CD14-positive monocyte (primary cell): ENCODE measurements at regions not wholly inside any gene's neighbourhood (a gene's known extent, or its start where the extent isn't known, plus 50 kb on each side); places are given as distances from the start of the nearest gene placed in this dataset.

ENCODE experiments used
- DNase-seq, 3 donors: peaks; one replicate each; pipeline ENCODE4 v3.0.0-alpha.2; 2011 to 2022
- H2AFZ ChIP-seq: 2 replicates; pipeline ENCODE4 v1.6.0; 2012; ENCODE audit warnings: mild to moderate bottlenecking, low read depth, low read length, inconsistent platforms; ENCODE audit not compliant: insufficient read depth, poor library complexity, severe bottlenecking
- H3K27ac ChIP-seq, 2 donors: 1 replicate in 1 of 2; 2 replicates in 1 of 2; pipeline ENCODE4 v1.5.1; 2012 to 2013; ENCODE audit warnings: low read length in 2 of 2, control low read depth in 1 of 2, inconsistent platforms in 1 of 2, low read depth in 1 of 2, mild to moderate bottlenecking in 1 of 2
- H3K27me3 ChIP-seq, 2 donors: one replicate each; pipeline versions ENCODE4 v1.6.0 to v1.6.1; 2011 to 2013; ENCODE audit warnings: low read length in 2 of 2; ENCODE audit not compliant: control insufficient read depth in 2 of 2, insufficient read depth in 2 of 2
- H3K36me3 ChIP-seq, 2 donors: replicated peaks in 1 of 2; 1 replicate in 1 of 2; 2 replicates in 1 of 2; pipeline versions ENCODE4 v1.5.1 to v1.6.1; 2012 to 2013; ENCODE audit warnings: low read length in 2 of 2, control low read depth in 1 of 2, inconsistent platforms in 1 of 2, mild to moderate bottlenecking in 1 of 2; ENCODE audit not compliant: insufficient read depth in 2 of 2, control insufficient read depth in 1 of 2
- H3K4me1 ChIP-seq, 2 donors: 1 replicate in 1 of 2; 2 replicates in 1 of 2; pipeline versions ENCODE4 v1.5.1 to v1.6.1; 2012 to 2013; ENCODE audit warnings: low read length in 2 of 2, control low read depth in 1 of 2, inconsistent platforms in 1 of 2, mild to moderate bottlenecking in 1 of 2, moderate library complexity in 1 of 2; ENCODE audit not compliant: insufficient read depth in 2 of 2, control insufficient read depth in 1 of 2
- H3K4me2 ChIP-seq: replicated peaks from 2 replicates; pipeline ENCODE3; 2012; ENCODE audit warnings: low read length, moderate library complexity, mild to moderate bottlenecking; ENCODE audit not compliant: poor library complexity, severe bottlenecking; ENCODE audit errors: extremely low read depth
- H3K4me3 ChIP-seq, 3 experiments: fragments of 200-600 bp in 1 of 3; sonication (generic) in 1 of 3; replicated peaks in 1 of 3; 1 replicate in 2 of 3; 2 replicates in 1 of 3; pipeline ENCODE4 v1.5.1; 2011 to 2013; ENCODE audit warnings: low read length in 3 of 3, mild to moderate bottlenecking in 3 of 3, control low read depth in 2 of 3, low read depth in 2 of 3, inconsistent platforms in 1 of 3, moderate library complexity in 1 of 3
- H3K79me2 ChIP-seq: 2 replicates; pipeline ENCODE4 v1.6.0; 2012; ENCODE audit warnings: mild to moderate bottlenecking, control low read depth, inconsistent platforms, low read length, moderate library complexity; ENCODE audit not compliant: insufficient read depth
- H3K9ac ChIP-seq: 2 replicates; pipeline ENCODE4 v1.6.0; 2017; ENCODE audit warnings: low read length, mild to moderate bottlenecking; ENCODE audit not compliant: insufficient read depth, poor library complexity, severe bottlenecking
- H3K9me3 ChIP-seq, 2 donors: replicated peaks in 1 of 2; 1 replicate in 1 of 2; 2 replicates in 1 of 2; pipeline versions ENCODE4 v1.5.1 to v1.6.1; 2012 to 2013; ENCODE audit warnings: low read length in 2 of 2, control low read depth in 1 of 2; ENCODE audit not compliant: control insufficient read depth in 1 of 2, insufficient read depth in 1 of 2
- H4K20me1 ChIP-seq: 2 replicates; pipeline ENCODE4 v1.6.0; 2012; ENCODE audit warnings: mild to moderate bottlenecking, low read length, control low read depth, moderate library complexity; ENCODE audit not compliant: insufficient read depth
- H3K27ac Mint-ChIP-seq, 7 donors: one replicate each; pipeline ENCODE4 v1.8.0; 2020; ENCODE audit warnings: mild to moderate bottlenecking in 7 of 7, mixed read lengths in 7 of 7, moderate library complexity in 6 of 7, inconsistent platforms in 2 of 7
- H3K27me3 Mint-ChIP-seq, 3 donors: one replicate each; pipeline ENCODE4 v1.8.0; 2021 to 2022; ENCODE audit warnings: low read depth in 3 of 3, mild to moderate bottlenecking in 3 of 3, mixed read lengths in 3 of 3, moderate library complexity in 3 of 3, inconsistent platforms in 1 of 3
- H3K36me3 Mint-ChIP-seq, 2 donors: one replicate each; pipeline ENCODE4 v1.8.0; 2020; ENCODE audit warnings: mixed read lengths in 2 of 2, inconsistent platforms in 1 of 2, mild to moderate bottlenecking in 1 of 2
- H3K4me1 Mint-ChIP-seq: one replicate; pipeline ENCODE4 v1.8.0; 2020; ENCODE audit warnings: mild to moderate bottlenecking, mixed read lengths
- H3K4me3 Mint-ChIP-seq, 2 donors: one replicate each; pipeline ENCODE4 v1.8.0; 2020; ENCODE audit warnings: mild to moderate bottlenecking in 2 of 2, mixed read lengths in 2 of 2, moderate library complexity in 1 of 2
- H3K9me3 Mint-ChIP-seq, 7 donors: one replicate each; pipeline ENCODE4 v1.8.0; 2020 to 2022; ENCODE audit warnings: mixed read lengths in 7 of 7, mild to moderate bottlenecking in 6 of 7, moderate library complexity in 6 of 7, inconsistent platforms in 2 of 7
- CTCF ChIP-seq: fragments of 200-600 bp; IDR thresholded peaks from one replicate; pipeline ENCODE4 v1.8.0; 2022; ENCODE audit warnings: antibody characterized with exemption, mild to moderate bottlenecking
- intact Hi-C, 2 donors: fragments of 100-400 bp; cut with micrococcal nuclease; formaldehyde crosslinking; loops; one replicate each; pipeline versions ENCODE4 v1.15.0 to v1.15.1; 2023

GRCh38 chr12:92495108-92495507 is 207.7 kb upstream of the PLEKHG7 start:
- no peak for DNase-seq
- H3K4me3 Mint-ChIP-seq: no peak overlapping the region
- intact Hi-C loops: no loop called here
- H3K27ac Mint-ChIP-seq: no peak overlapping the region
- Histone ChIP-seq H3K4me1 (no peaks in the 10 kb centered on the region), H3K9ac (no peak overlapping the region), H3K27ac (no peak overlapping the region), H2AFZ (no peak overlapping the region), H3K4me2 (no peak overlapping the region), H3K27me3 (no peaks in the 10 kb centered on the region), H3K9me3 (peaks cover 0 to 2% of the 10 kb centered on the region in 2 donors), H3K4me3 (no peak overlapping the region), H3K36me3 (no peaks in the 10 kb centered on the region), H4K20me1 (no peaks in the 10 kb centered on the region), H3K79me2 (no peaks in the 10 kb centered on the region)
- no peak for TF ChIP-seq CTCF
- H3K36me3 Mint-ChIP-seq: no peaks in the 10 kb centered on the region
- H3K27me3 Mint-ChIP-seq: no peaks in the 10 kb centered on the region
- no peaks in the 10 kb centered on the region for H3K4me1 Mint-ChIP-seq
- peaks cover 5 to 14% (median 9%) of the 10 kb centered on the region in 7 donors for H3K9me3 Mint-ChIP-seq

GRCh38 chr12:92493816-92494215 is 209.0 kb upstream of the PLEKHG7 start:
- Mint-ChIP-seq H3K27ac (no peak overlapping the region), H3K27me3 (no peaks in the 10 kb centered on the region), H3K4me3 (no peak overlapping the region), H3K4me1 (peaks cover 2% of the 10 kb centered on the region), H3K36me3 (no peaks in the 10 kb centered on the region), H3K9me3 (peaks cover 5 to 17% (median 9%) of the 10 kb centered on the region in 7 donors)
- no peaks in the 10 kb centered on the region for H3K27me3 ChIP-seq
- no peaks in the 10 kb centered on the region for H3K36me3 ChIP-seq
- no peaks in the 10 kb centered on the region for H4K20me1 ChIP-seq
- peaks cover 0 to 2% of the 10 kb centered on the region in 2 donors for H3K9me3 ChIP-seq
- no peak overlapping the region for H3K27ac ChIP-seq
- no peaks in the 10 kb centered on the region for H3K79me2 ChIP-seq
- DNase-seq: no peak
- no peak overlapping the region for H2AFZ ChIP-seq
- intact Hi-C loops: no loop called here
- no peak overlapping the region for H3K4me2 ChIP-seq
- H3K4me1 ChIP-seq: peaks cover 0 to 3% of the 10 kb centered on the region in 2 donors
- no peak overlapping the region for H3K9ac ChIP-seq
- TF ChIP-seq CTCF: no peak
- no peak overlapping the region for H3K4me3 ChIP-seq
